ENCODE measurements at regions not wholly inside any gene's neighbourhood (a gene's known extent, or its start where the extent isn't known, plus 50 kb on each side); places are given as distances from the start of the nearest gene placed in this dataset.

GRCh38 chr2:147709655-147710054, 135.2 kb upstream of the ACVR2A start:
- no peak for DNase-seq

- no peak for DNase-seq
These were observed 141.7 kb upstream of the ACVR2A start for GRCh38 chr2:147703171-147703570.

- no peak for DNase-seq
These were observed 146.7 kb upstream of the ACVR2A start for GRCh38 chr2:147698166-147698565.

- DNase-seq = no peak
These were observed 148.4 kb upstream of the ACVR2A start for GRCh38 chr2:147696426-147696825.

GRCh38 chr2:147689220-147689909, 155.5 kb upstream of the ACVR2A start:
- DNase-seq = no peak

GRCh38 chr2:147688242-147688641, 156.6 kb upstream of the ACVR2A start:
- no peak for DNase-seq

GRCh38 chr2:147686365-147686764, 158.5 kb upstream of the ACVR2A start:
- no peak for DNase-seq

- DNase-seq = no peak
These were observed 159.9 kb upstream of the ACVR2A start for GRCh38 chr2:147684903-147685302.

- DNase-seq = no peak
These were observed 161.4 kb upstream of the ACVR2A start for GRCh38 chr2:147683380-147683779.

- no peak for DNase-seq
These were observed 163.7 kb upstream of the ACVR2A start for GRCh38 chr2:147681093-147681492.

GRCh38 chr2:147679955-147680531, 164.8 kb upstream of the ACVR2A start:
- DNase-seq = no peak

- no peak for DNase-seq
These were observed 165.5 kb upstream of the ACVR2A start for GRCh38 chr2:147679191-147679954.

GRCh38 chr2:147665105-147665504, 179.7 kb upstream of the ACVR2A start:
- DNase-seq = no peak

GRCh38 chr2:147663962-147664361, 180.9 kb upstream of the ACVR2A start:
- DNase-seq = no peak

- no peak for DNase-seq
These were observed 181.5 kb upstream of the ACVR2A start for GRCh38 chr2:147663153-147663961.

GRCh38 chr2:147662221-147662620, 182.6 kb upstream of the ACVR2A start:
- no peak for DNase-seq

- no peak for DNase-seq
These were observed 184.1 kb upstream of the ACVR2A start for GRCh38 chr2:147660680-147661079.

GRCh38 chr2:147659051-147659450, 185.8 kb upstream of the ACVR2A start:
- DNase-seq = no peak

GRCh38 chr2:147657086-147658000, 187.5 kb upstream of the ACVR2A start:
- DNase-seq = no peak

- DNase-seq = no peak
These were observed 194.8 kb upstream of the ACVR2A start for GRCh38 chr2:147649998-147650397.

GRCh38 chr2:147649286-147649685, 195.5 kb upstream of the ACVR2A start:
- no peak for DNase-seq

GRCh38 chr2:147648471-147648870, 196.4 kb upstream of the ACVR2A start:
- DNase-seq = no peak
